PC-3 (cell line): ENCODE measurements at regions not wholly inside any gene's neighbourhood (a gene's known extent, or its start where the extent isn't known, plus 50 kb on each side); places are given as distances from the start of the nearest gene placed in this dataset.
"Not testable (repeated sequence)": the region's sequence is repeated elsewhere in the genome, so short reads cannot be mapped to it uniquely, and the experiment has no call there.

Experiments
- ATAC-seq: fragments of 200-7000 bp; cut with Tn5 transposase; 2 replicates; pipeline ENCODE4 v1.9.1; 2020; ENCODE audit warnings: mild to moderate bottlenecking, moderate library complexity
- BruUV-seq: library from RNA; stranded (reverse); fragments of 400-500 nt; replicated peaks from 2 replicates; lab custom pipeline; 2021; lab: Mats Ljungman, UMichigan
- CTCF ChIA-PET: fragments of 300-600 bp; sonication (Branson Sonifier 250); formaldehyde crosslinking; loops from one replicate; lab custom pipeline; 2022; ENCODE audit warnings: antibody characterized with exemption; lab: Charles Lee
- POLR2A ChIA-PET: fragments of 300-600 bp; sonication (Branson Sonifier 250); formaldehyde crosslinking; loops from one replicate; lab custom pipeline; 2022; ENCODE audit warnings: antibody characterized with exemption; ENCODE audit not compliant: unreplicated experiment; lab: Charles Lee
- DNase-seq: peaks from one replicate; pipeline ENCODE4 v3.0.0-alpha.2; 2015
- H2AFZ ChIP-seq: fragments of 300-600 bp; sonication (generic); 2 replicates; pipeline ENCODE4 v1.6.0; 2016; ENCODE audit warnings: antibody characterized with exemption, low read length
- H3F3A ChIP-seq: fragments of 300-600 bp; sonication (generic); one replicate; pipeline ENCODE4 v1.6.0; 2017; ENCODE audit warnings: antibody characterized with exemption, low read length, control low read depth, mild to moderate bottlenecking; ENCODE audit not compliant: unreplicated experiment
- H3K27ac ChIP-seq: fragments of 300-600 bp; sonication (generic); 2 replicates; pipeline ENCODE4 v1.5.1; 2016; ENCODE audit warnings: mild to moderate bottlenecking, low read length
- H3K27me3 ChIP-seq: fragments of 300-600 bp; sonication (generic); 2 replicates; pipeline ENCODE4 v1.6.1; 2016; ENCODE audit warnings: low read length, mixed read lengths
- H3K36me3 ChIP-seq: fragments of 300-600 bp; sonication (generic); 2 replicates; pipeline ENCODE4 v1.6.1; 2016; ENCODE audit warnings: low read depth, mixed run types, low read length, mixed read lengths
- H3K4me1 ChIP-seq: fragments of 300-600 bp; sonication (generic); 2 replicates; pipeline ENCODE4 v1.5.1; 2016; ENCODE audit warnings: low read length; ENCODE audit not compliant: insufficient read depth
- H3K4me2 ChIP-seq: fragments of 300-600 bp; sonication (generic); 2 replicates; pipeline ENCODE4 v1.6.0; 2016; ENCODE audit warnings: low read length
- H3K4me3 ChIP-seq: fragments of 300-600 bp; sonication (generic); 2 replicates; pipeline ENCODE4 v1.5.1; 2016; ENCODE audit warnings: mild to moderate bottlenecking, low read length, mixed read lengths
- H3K79me2 ChIP-seq: fragments of 300-600 bp; sonication (generic); 2 replicates; pipeline ENCODE4 v1.6.1; 2017; ENCODE audit warnings: low read length, mixed read lengths
- H3K9ac ChIP-seq: fragments of 300-600 bp; sonication (generic); 2 replicates; pipeline ENCODE4 v1.6.0; 2016; ENCODE audit warnings: mild to moderate bottlenecking, low read length
- H3K9me2 ChIP-seq: fragments of 300-600 bp; sonication (generic); replicated peaks from 2 replicates; pipeline ENCODE4 v1.6.1; 2016; ENCODE audit warnings: mixed run types, low read length, mixed read lengths
- H3K9me3 ChIP-seq: fragments of 300-600 bp; sonication (generic); 2 replicates; pipeline ENCODE4 v1.6.1; 2016; ENCODE audit warnings: low read length, mixed read lengths
- H4K20me1 ChIP-seq: fragments of 300-600 bp; sonication (generic); 2 replicates; pipeline ENCODE4 v1.6.1; 2016; ENCODE audit warnings: low read length, mixed read lengths
- CTCF ChIP-seq: fragments of 300-600 bp; sonication (generic); conservative IDR thresholded peaks from 2 replicates; pipeline ENCODE4 v1.5.1; 2017; ENCODE audit warnings: antibody characterized with exemption, low read depth, mild to moderate bottlenecking, low read length
- EZH2 ChIP-seq: fragments of 300-600 bp; sonication (generic); IDR thresholded peaks from one replicate; pipeline ENCODE4 v1.6.1; 2017; ENCODE audit warnings: antibody characterized with exemption, mild to moderate bottlenecking, low read length; ENCODE audit not compliant: unreplicated experiment
- EZH2phosphoT487 ChIP-seq: fragments of 300-600 bp; sonication (generic); IDR thresholded peaks from 2 replicates; pipeline ENCODE4 v1.6.1; 2018; ENCODE audit warnings: mild to moderate bottlenecking, antibody characterized with exemption, low read length, borderline replicate concordance
- intact Hi-C: fragments of 100-400 bp; cut with micrococcal nuclease; formaldehyde crosslinking; loops from 2 replicates; pipeline ENCODE4 v1.9.0; 2023

DNA sequence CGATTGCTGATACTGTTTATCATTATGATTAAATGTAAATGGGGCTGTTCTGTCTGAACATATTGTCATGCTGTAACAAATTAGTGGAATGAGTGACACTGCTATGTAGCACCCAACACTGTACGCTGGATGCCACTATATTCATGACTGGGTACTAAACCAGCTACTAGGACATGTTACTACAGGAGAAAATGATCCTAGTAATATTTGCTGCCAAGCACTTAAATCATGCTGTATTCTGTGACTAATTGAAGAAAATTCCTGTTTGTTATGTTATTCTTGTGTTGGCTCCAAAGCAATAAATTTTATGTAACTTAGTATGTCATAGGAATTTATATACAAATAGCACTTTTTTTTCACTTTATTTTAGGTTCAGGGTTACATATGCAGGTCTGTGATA lies 804.2 kb downstream of the CENPC start:
- Histone ChIP-seq H3K4me3 (no peak overlapping the region), H3K27ac (no peak overlapping the region), H3K9ac (no peak overlapping the region), H4K20me1 (no peaks in the 10 kb centered on the region), H3K36me3 (no peaks in the 10 kb centered on the region), H3K27me3 (no peaks in the 10 kb centered on the region), H3K9me3 (no peaks in the 10 kb centered on the region), H2AFZ (no peak overlapping the region), H3K79me2 (no peaks in the 10 kb centered on the region), H3F3A (no peaks in the 10 kb centered on the region), H3K9me2 (no peaks in the 10 kb centered on the region), H3K4me1 (peaks cover 5% of the 10 kb centered on the region; the same call in 1 of the 2 replicates), H3K4me2 (0 out of 2 replicates have a peak overlapping the region, but pooled peaks have one; percentile 2)
- POLR2A ChIA-PET = no interaction called here
- CTCF ChIA-PET = no interaction called here
- peak; percentile 98 for ATAC-seq
- BruUV-seq = no TSS peak
- intact Hi-C loops = no loop called here
- DNase-seq = peak; percentile 78
- TF ChIP-seq EZH2phosphoT487 (no peak), EZH2 (no peak), CTCF (no peak)

DNA sequence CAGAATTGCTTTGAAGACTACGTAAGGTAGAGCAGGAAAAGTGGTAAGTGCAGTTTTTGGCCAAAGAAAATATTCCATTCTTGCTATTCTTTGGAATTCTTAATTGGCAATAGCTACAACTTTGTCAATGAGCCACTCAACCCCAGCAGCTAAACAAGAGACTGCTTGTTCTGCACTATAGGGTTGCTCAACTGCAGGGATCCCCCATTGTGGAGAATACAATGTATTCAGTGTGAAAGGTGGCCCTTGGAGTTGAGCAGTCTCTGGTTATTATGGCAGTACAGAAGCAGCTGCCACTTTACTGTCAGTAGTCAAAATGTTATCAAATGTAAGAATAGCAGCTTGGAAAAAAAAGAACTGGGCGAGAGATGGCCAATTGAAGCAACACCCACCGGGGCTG lies 808.7 kb downstream of the CENPC start:
- H3K27me3 ChIP-seq = no peaks in the 10 kb centered on the region
- no peak overlapping the region for H3K4me3 ChIP-seq
- no TSS peak for BruUV-seq
- TF ChIP-seq EZH2 (no peak), EZH2phosphoT487 (no peak), CTCF (no peak)
- DNase-seq (no peak), ATAC-seq (no peak)
- ChIA-PET POLR2A (no interaction called here), CTCF (no interaction called here)
- no peaks in the 10 kb centered on the region for H3F3A ChIP-seq
- H3K4me2 ChIP-seq = no peak overlapping the region
- intact Hi-C loops = no loop called here
- peaks cover 5% of the 10 kb centered on the region; the same call in 1 of the 2 replicates for H3K4me1 ChIP-seq
- H3K9me2 ChIP-seq = no peaks in the 10 kb centered on the region
- no peaks in the 10 kb centered on the region for H4K20me1 ChIP-seq
- no peaks in the 10 kb centered on the region for H3K79me2 ChIP-seq
- H3K36me3 ChIP-seq = no peaks in the 10 kb centered on the region
- no peaks in the 10 kb centered on the region for H3K9me3 ChIP-seq
- no peak overlapping the region for H2AFZ ChIP-seq
- H3K9ac ChIP-seq = no peak overlapping the region
- H3K27ac ChIP-seq = no peak overlapping the region

- H3K36me3 ChIP-seq = no peaks in the 10 kb centered on the region
- ATAC-seq = no peak
- no TSS peak for BruUV-seq
- H3K9ac ChIP-seq = no peak overlapping the region
- no peaks in the 10 kb centered on the region for H3K9me2 ChIP-seq
- TF ChIP-seq EZH2 (no peak), CTCF (no peak), EZH2phosphoT487 (no peak)
- intact Hi-C loops = no loop called here
- CTCF ChIA-PET = no interaction called here
- no peak overlapping the region for H2AFZ ChIP-seq
- no peaks in the 10 kb centered on the region for H3K4me1 ChIP-seq
- no peaks in the 10 kb centered on the region for H4K20me1 ChIP-seq
- no peak for DNase-seq
- H3K79me2 ChIP-seq = no peaks in the 10 kb centered on the region
- H3K4me2 ChIP-seq = no peak overlapping the region
- POLR2A ChIA-PET = no interaction called here
- H3K27me3 ChIP-seq = no peaks in the 10 kb centered on the region
- H3K27ac ChIP-seq = no peak overlapping the region
- no peak overlapping the region for H3K4me3 ChIP-seq
- H3K9me3 ChIP-seq = no peaks in the 10 kb centered on the region
- H3F3A ChIP-seq = no peaks in the 10 kb centered on the region
These were observed 817.0 kb downstream of the CENPC start for GRCh38 chr4:66728280-66728679.

- H3K36me3 ChIP-seq, DNase-seq, H4K20me1 ChIP-seq, H3K4me1 ChIP-seq, H3K9me3 ChIP-seq, H3K27ac ChIP-seq, intact Hi-C loops, H3K9ac ChIP-seq, ATAC-seq, H3K79me2 ChIP-seq, H2AFZ ChIP-seq, CTCF ChIA-PET, H3K9me2 ChIP-seq, H3K4me2 ChIP-seq, BruUV-seq, H3F3A ChIP-seq, H3K4me3 ChIP-seq, H3K27me3 ChIP-seq, POLR2A ChIA-PET: not testable (repeated sequence)
These were observed 832.9 kb downstream of the CENPC start for GRCh38 chr4:66712301-66712921.
